Brain microvascular endothelial cell (primary cell): ENCODE measurements at regions not wholly inside any gene's neighbourhood (a gene's known extent, or its start where the extent isn't known, plus 50 kb on each side); places are given as distances from the start of the nearest gene placed in this dataset.
"Not testable (repeated sequence)": the region's sequence is repeated elsewhere in the genome, so short reads cannot be mapped to it uniquely, and the experiment has no call there.

Source experiments
- DNase-seq: peaks from one replicate; pipeline ENCODE4 v3.0.0-alpha.2; 2020
- H3K27ac ChIP-seq: fragments of 250-450 bp; sonication (Bioruptor Pico); 2 replicates; pipeline ENCODE4 v1.5.1; 2020; ENCODE audit warnings: mild to moderate bottlenecking, moderate library complexity
- H3K27me3 ChIP-seq: fragments of 250-450 bp; sonication (Bioruptor Pico); replicated peaks from 2 replicates; pipeline ENCODE4 v1.5.1; 2020; ENCODE audit warnings: mild to moderate bottlenecking
- H3K36me3 ChIP-seq: fragments of 250-450 bp; sonication (Bioruptor Pico); replicated peaks from 2 replicates; pipeline ENCODE4 v1.5.1; 2020; ENCODE audit warnings: mild to moderate bottlenecking
- H3K4me3 ChIP-seq: 2 replicates; pipeline ENCODE4 v1.5.1; 2011; ENCODE audit warnings: low read depth, mild to moderate bottlenecking, control low read depth, low read length, moderate library complexity
- CTCF ChIP-seq: IDR thresholded peaks from 2 replicates; pipeline ENCODE4 v1.5.1; 2011; ENCODE audit warnings: low read depth, mild to moderate bottlenecking, moderate library complexity, low read length, control low read depth, inconsistent platforms; ENCODE audit errors: missing control alignments
- in situ Hi-C: cut with HindIII; loops from 2 replicates; pipeline ENCODE4 v1.10.0; 2017; ENCODE audit warnings: low sequenced_read_pairs, low pct_ligation_motif_present

- Histone ChIP-seq H3K4me3 (no peak overlapping the region), H3K27me3 (no peaks in the 10 kb centered on the region), H3K36me3 (no peaks in the 10 kb centered on the region), H3K27ac (no peak overlapping the region)
- TF ChIP-seq CTCF = no peak
- in situ Hi-C loops = no loop called here
- no peak for DNase-seq
Observed at GRCh38 chr2:226548732-226549131, 250.9 kb downstream of the IRS1 start.

- H3K36me3 ChIP-seq = no peaks in the 10 kb centered on the region
- H3K27me3 ChIP-seq = no peaks in the 10 kb centered on the region
- no peak for DNase-seq
- TF ChIP-seq CTCF = no peak
- no peak overlapping the region for H3K4me3 ChIP-seq
- in situ Hi-C loops = no loop called here
- no peak overlapping the region for H3K27ac ChIP-seq
Observed at GRCh38 chr2:226544596-226545210, 254.9 kb downstream of the IRS1 start.

GRCh38 chr2:226540204-226540994, 259.2 kb downstream of the IRS1 start:
- no peaks in the 10 kb centered on the region for H3K27me3 ChIP-seq
- TF ChIP-seq CTCF = no peak
- no peak overlapping the region for H3K4me3 ChIP-seq
- no peak for DNase-seq
- no peaks in the 10 kb centered on the region for H3K36me3 ChIP-seq
- in situ Hi-C loops = no loop called here
- no peak overlapping the region for H3K27ac ChIP-seq

- no peak for TF ChIP-seq CTCF
- H3K27ac ChIP-seq = no peak overlapping the region
- no peaks in the 10 kb centered on the region for H3K36me3 ChIP-seq
- H3K27me3 ChIP-seq = no peaks in the 10 kb centered on the region
- in situ Hi-C loops = no loop called here
- no peak for DNase-seq
- no peak overlapping the region for H3K4me3 ChIP-seq
Observed at GRCh38 chr2:226536410-226536809, 263.2 kb downstream of the IRS1 start.

GRCh38 chr2:226532976-226533375, 266.6 kb downstream of the IRS1 start:
- H3K4me3 ChIP-seq, DNase-seq, H3K36me3 ChIP-seq, H3K27ac ChIP-seq, in situ Hi-C loops, H3K27me3 ChIP-seq: not testable (repeated sequence)

GRCh38 chr2:226531061-226531810, 268.4 kb downstream of the IRS1 start:
- no peak overlapping the region for H3K27ac ChIP-seq
- in situ Hi-C loops = no loop called here
- no peak for DNase-seq
- H3K4me3 ChIP-seq = no peak overlapping the region
- no peaks in the 10 kb centered on the region for H3K27me3 ChIP-seq
- H3K36me3 ChIP-seq = no peaks in the 10 kb centered on the region
- TF ChIP-seq CTCF = no peak
